ENCODE measurements at regions not wholly inside any gene's neighbourhood (a gene's known extent, or its start where the extent isn't known, plus 50 kb on each side); places are given as distances from the start of the nearest gene placed in this dataset.

DNA sequence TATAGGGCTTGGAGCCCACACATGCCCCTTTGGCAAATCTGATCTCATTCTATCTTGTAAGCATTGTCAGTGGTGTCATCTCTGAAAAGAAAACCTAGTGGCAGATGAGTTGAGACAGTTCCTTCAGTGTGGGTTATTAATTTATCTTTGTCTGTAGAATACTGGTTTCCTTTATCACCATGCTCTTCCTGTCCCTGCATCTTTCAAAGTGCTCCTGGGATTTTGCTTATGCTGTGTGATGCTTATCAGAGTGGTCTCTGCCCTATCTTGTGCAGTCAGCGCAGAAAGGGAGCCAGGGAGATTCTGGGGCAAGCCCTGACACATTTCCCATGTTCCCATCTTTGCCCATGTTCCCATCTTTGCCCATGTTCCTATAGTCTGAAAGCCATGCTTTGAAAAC, 402.9 kb downstream of the RWDD3 start:
- TF ChIP-seq, protein P1, sequence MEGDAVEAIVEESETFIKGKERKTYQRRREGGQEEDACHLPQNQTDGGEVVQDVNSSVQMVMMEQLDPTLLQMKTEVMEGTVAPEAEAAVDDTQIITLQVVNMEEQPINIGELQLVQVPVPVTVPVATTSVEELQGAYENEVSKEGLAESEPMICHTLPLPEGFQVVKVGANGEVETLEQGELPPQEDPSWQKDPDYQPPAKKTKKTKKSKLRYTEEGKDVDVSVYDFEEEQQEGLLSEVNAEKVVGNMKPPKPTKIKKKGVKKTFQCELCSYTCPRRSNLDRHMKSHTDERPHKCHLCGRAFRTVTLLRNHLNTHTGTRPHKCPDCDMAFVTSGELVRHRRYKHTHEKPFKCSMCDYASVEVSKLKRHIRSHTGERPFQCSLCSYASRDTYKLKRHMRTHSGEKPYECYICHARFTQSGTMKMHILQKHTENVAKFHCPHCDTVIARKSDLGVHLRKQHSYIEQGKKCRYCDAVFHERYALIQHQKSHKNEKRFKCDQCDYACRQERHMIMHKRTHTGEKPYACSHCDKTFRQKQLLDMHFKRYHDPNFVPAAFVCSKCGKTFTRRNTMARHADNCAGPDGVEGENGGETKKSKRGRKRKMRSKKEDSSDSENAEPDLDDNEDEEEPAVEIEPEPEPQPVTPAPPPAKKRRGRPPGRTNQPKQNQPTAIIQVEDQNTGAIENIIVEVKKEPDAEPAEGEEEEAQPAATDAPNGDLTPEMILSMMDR (IDR thresholded peaks at IDR 0.05 in 4 of 5, conservative IDR thresholded peaks at IDR 0.05 in 1 of 5): no peak
- no peak for TF ChIP-seq POLR2A (IDR thresholded peaks at IDR 0.05)

Measured in gastrocnemius medialis (tissue), 4 donors.